ENCODE measurements at regions not wholly inside any gene's neighbourhood (a gene's known extent, or its start where the extent isn't known, plus 50 kb on each side); places are given as distances from the start of the nearest gene placed in this dataset.
"Not testable (repeated sequence)": the region's sequence is repeated elsewhere in the genome, so short reads cannot be mapped to it uniquely, and the experiment has no call there.

DNA sequence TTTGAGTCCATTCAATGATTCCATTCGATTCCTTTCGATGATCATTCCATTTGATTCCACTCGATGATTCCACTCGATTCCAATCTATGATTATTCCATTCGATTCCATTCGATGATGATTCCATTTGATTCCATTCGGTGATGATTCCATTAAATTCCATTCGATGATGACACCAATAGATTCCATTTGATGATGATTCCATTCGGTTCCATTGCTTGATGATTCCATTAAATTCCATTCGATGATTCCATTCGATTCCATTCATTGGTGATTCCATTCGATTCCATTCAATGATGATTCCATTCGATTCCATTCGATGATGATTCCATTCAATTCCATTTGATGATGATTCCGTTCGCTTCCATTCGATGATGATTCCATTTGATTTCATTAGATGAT lies 1104.1 kb downstream of the RPIA start:
- not testable (repeated sequence) for DNase-seq

DNA sequence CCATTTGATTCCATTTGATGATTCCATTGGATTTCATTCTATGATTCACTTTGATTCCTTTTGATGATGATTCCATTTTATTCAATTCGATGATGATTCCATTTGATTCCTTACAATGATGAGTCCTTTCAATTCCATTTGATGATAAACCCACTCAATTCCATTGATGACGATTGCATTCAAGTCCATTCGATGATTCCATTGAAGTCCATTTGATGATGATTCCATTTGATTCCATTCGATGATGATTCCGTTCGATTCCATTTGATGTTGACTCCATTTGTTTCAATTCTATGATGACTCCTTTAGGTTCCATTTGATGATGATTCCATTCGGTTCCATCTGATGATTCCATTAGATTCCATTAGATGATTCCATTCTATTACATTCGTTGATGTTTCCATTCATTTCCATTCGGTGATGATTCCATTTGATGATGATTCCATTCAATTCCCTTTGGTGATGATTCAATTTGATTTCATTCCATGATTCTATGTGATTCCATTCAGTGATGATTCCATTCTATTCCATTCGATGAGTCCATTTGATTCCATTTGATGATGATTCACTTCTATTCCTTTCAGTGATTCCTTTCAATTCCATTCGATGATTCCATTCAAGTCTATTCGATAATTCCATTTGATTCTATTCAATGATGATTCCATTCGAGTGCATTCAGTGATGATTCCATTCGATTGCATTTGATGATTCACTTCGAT lies 1106.0 kb downstream of the RPIA start:
- no peak for DNase-seq

DNA sequence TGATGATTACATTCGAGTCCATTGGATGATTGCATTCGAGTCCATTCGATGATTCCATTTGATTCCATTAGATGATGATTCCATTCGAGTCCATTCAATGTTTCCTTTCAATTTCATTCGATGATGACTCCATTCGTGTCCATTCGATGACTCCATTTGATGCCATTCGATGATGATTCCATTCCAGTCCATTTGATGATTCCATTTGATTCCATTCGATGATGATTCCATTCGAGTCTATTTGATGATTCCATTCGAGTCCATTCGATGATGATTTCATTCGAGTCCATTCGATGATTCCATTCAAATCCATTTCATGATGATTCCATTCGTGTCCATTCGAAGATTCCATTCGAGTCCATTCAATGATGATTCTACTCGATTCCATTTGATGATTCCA lies 1109.7 kb downstream of the RPIA start:
- DNase-seq, result not testable (repeated sequence)

DNA sequence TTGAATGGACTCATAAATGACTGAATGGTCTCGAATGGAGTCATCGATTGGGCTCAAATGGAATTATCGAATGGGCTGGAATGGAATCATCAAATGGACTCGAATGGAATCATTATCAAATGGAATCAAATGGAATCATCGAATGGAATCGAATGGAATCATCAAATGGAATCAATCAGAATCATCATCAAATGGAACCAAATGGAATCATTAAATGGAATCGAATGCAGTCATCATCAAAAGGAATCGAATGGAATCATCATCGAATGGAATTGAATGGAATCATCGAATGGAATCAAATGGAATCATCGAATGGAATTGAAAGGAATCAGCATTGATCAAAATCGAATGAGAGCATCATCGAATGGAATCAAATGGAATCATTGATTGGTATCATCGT lies 1114.9 kb downstream of the RPIA start:
- not testable (repeated sequence) for DNase-seq

DNA sequence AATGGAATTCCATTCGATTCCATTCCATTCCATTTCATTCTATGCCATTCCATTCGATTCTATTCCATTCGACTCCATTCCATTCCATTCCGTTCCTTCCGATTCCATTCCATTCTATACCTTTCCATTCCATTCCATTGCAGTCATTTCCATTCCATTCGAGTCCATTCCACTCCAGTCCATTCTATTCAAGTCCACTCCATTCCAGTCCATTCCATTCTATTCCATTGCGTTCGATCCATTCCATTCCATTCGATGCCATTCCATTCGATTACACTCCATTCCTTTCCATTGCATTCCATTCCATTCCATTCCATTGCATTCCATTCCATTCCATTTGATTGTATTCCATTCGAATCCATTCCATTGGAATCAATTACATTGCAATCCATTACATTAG lies 1119.8 kb downstream of the RPIA start:
- no peak for DNase-seq

DNA sequence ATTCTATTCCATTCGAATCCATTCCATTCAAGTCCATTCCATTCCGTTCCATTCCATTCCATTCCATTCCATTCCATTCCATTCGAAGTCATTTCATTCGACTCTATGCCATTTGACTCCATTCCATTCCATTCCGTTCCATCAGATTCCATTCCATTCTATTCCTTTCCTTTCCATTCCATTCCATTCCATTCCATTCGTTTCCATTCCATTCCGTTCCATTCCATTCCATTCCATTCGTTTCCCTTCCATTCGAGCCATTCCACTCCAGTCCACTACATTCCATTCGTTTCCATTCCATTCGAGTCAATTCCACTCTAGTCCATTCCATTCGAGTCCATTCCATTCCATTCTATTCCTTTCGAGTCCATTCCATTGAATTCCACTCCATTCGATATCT lies 1120.4 kb downstream of the RPIA start:
- not testable (repeated sequence) for DNase-seq

DNA sequence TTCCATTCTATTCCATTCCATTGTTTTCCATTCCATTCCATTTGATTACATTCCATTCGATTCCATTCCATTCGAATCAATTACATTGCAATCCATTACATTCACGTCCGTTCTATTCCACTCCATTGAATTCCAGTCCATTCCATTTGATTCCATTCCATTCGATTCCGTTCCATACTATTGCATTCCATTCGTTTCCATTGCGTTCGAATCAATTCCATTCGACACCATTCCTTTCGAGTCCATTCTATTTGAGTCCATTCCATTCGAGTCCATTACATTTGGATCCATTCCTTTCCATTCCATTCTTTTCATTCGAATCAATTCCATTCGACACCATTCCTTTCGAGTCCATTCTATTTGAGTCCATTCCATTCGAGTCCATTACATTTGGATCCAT lies 1122.9 kb downstream of the RPIA start:
- DNase-seq, result not testable (repeated sequence)

DNA sequence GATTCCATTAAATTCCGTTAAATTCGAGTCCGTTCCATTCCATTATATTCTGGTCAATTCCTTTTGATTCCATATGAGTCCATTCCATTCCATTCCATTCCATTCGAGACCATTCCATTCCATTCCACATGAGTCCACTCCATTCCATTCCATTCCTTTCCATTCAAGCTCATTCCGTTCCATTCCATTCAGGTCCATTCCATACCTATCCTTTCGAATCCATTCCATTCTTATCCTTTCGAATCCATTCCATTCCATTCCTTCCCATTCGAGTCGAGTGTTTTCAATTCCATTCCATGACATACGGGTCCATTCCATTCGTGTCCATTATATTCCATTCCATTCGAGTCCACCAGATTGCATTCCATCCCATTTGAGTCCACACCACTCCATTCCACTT lies 1127.4 kb downstream of the RPIA start:
- no peak for DNase-seq

DNA sequence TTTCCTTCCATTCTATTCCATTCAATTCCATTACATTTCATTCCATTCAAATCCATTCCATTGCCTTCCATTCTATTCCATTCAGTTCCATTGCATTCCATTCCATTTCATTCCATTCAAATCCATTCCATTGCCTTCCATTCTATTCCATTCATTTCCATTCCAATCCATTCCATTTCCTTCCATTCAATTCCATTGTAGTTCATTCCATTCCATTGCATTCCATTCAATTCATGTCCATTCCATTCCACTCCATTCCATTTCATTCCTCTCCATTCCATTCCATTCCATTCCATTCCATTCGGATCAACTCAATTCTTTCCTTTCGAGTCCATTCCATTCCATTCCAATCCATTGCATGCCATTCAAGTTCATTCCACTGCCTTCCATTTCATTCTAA lies 1128.3 kb downstream of the RPIA start:
- DNase-seq, result no peak

DNA sequence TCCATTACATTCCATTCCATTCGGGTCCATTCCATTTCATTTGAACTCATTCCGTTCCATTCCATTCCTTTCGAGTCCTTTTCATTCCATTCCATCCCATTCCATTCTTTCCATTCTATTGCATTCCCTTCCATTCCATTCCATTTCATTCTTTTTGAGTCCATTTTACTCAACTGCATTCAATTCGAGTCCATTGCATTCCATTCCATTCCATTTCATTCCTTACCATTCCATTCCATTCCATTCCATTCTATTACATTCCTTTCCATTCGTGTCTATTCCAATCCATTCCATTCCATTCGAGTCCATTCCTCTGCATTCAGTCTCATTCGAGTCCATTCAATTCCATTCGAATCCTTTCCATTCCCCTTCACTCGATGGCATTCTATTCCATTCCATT lies 1128.8 kb downstream of the RPIA start:
- no peak for DNase-seq

DNA sequence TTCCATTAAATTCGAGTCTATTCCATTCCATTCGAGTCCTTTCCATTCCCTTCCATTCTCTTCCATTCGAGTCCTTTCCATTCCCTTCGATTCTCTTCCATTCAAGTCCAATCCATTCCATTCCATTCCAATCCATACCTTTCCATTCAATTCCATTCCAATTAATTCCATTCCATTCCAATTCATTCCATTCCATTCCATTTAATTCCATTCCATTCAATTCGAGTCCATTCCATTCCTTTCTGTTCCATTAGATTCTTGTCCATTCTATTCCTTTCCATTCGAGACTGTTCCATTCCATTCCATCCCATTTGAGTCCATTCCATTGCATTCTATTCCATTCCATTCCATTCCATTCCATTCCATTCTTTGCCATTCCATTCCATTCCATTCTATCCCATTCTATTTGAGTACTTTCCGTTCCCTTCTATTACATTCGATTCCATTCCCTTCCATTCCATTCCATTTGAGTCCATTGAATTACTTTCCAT lies 1130.0 kb downstream of the RPIA start:
- DNase-seq, result no peak

DNA sequence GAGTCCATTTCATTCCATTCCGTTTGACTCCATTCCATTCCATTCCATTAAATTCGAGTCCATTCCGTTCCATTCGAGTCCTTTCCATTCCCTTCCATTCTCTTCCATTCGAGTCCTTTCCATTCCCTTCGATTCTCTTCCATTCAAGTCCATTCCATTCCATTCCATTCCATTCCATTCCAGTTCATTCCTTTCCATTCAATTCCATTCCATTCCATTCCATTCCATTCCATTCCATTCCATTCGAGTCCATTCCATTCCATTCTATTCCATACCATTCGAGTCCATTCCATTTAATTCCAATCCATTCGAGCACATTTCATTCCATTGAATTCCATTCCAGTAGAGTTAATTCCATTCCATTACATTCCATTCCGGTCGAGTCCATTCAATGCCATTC lies 1130.9 kb downstream of the RPIA start:
- DNase-seq, result not testable (repeated sequence)

DNA sequence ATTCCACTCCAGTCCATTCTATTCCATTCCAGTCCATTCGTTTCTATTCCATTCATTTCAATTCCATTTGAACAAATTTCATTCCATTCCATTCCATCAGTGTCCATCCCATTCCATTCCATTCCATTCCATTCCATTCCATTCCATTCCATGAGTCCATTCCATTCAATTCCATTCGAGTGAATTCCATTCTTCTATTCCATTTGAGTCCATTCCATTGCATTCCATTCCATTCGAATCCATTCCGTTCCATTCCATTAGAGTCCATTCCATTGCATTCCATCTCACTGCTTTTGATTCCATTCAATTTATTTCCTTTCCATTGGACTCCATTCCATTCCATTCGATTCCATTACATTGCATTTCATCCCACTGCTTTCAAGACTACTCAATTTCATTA lies 1132.1 kb downstream of the RPIA start:
- DNase-seq, result no peak

DNA sequence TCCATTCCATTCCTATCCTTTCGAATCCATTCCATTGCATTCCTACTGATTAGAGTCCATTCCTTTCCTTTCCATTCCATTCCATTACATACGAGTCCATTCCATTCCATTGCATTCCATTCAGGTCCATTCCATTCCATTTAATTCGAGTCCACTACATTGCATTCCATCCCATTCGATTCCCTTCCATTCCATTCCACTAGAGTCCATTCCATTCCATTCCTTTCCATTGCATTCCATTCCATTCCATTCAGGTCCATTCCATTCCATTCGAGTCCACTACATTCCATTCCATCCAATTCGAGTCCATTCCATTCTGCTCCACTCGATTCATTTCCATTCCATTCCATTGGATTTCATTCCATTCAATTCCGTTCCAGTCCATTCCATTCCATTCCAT lies 1133.6 kb downstream of the RPIA start:
- no peak for DNase-seq

DNA sequence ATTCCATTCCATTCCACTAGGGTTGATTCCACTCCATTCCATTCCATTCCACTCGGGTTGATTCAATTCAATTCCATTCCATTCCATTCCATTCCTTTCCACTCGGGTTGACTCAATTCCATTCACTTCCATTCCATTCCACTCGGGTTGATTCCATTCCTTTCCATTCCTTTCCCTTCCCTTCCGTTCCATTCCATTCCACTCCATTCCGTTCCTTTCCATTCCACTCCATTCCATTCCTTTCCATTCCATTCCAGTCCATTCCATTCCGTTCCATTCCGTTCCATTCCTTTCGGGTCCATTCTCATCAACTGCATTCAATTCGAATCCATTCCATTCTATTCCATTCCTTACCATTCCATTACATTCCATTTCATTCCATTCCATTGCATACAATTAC lies 1135.3 kb downstream of the RPIA start:
- not testable (repeated sequence) for DNase-seq

DNA sequence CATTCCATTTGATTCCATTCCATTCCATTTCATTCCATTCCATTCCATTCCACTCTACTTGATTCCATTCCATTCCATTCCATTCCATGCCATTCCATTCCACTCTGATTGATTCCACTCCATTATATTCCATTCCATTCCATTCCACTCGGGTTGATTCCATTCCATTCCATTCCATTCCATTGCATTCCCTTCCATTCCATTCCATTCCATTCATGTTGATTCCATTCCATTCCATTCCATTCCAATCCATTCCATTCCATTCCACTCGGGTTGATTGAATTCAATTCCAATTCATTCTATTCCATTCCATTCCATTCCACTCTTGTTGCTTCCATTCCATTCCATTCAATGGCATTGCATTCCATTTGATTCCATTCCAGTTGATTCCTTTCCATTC lies 1136.4 kb downstream of the RPIA start:
- DNase-seq, result not testable (repeated sequence)

DNA sequence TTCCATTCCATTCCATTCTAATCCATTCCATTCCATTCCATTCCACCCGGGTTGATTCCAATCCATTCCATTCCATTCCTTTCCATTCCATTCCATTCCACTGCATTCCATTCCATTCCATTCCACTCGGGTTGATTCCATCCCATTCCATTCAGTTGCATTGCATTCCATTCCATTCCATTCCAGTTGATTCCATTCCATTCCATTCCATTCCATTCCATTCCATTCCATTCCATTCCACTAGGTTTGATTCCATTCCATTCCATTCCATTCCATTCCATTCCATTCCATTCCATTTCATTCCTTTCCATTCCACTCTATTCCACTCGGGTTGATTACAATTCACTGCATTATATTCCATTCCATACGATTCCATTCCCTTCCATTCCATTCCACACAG lies 1136.9 kb downstream of the RPIA start:
- not testable (repeated sequence) for DNase-seq

DNA sequence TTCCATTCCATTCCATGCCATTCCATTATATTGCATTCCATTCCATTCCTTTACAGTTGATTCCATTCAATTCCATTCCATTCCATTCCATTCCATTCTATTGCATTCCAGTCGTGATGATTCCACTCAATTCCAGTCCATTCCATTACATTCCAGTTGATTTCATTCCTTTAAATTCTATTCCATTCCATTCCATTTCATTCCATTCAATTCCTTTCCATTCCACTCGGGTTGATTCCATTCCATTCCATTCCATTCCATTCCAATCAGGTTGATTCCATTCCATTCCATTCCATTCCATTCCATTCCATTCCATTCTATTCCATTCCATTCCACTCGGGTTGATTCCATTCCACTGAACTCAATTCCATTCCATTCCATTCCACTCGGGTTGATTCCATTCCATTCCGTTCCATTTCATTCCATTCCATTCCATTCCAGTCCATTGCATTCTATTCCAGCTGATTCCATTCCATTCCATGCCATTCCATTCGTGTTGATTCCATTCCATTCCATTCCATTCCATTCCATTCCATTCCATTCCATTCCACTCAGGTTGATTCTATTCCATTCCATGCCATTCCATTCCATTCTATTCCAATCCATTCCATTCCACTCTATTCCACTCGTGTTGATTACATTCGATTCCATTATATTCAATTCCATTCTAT lies 1137.6 kb downstream of the RPIA start:
- DNase-seq, result not testable (repeated sequence)

DNA sequence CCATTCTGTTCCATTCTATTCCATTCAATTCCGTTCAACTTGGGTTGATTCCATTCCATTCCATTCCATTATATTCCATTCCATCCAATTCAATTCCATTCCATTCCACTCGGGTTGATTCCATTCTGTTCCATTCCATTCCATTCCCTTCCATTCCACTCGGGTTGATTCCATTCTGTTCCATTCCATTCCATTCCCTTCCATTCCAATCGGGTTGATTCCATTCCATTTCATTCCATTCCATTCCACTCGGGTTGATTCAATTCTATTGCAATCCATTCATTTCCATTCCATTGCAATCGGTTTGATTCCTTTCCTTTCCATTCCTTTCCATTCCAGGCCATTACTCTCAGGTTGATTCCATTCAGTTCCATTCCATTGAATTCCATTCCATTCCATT lies 1138.4 kb downstream of the RPIA start:
- DNase-seq, result no peak

DNA sequence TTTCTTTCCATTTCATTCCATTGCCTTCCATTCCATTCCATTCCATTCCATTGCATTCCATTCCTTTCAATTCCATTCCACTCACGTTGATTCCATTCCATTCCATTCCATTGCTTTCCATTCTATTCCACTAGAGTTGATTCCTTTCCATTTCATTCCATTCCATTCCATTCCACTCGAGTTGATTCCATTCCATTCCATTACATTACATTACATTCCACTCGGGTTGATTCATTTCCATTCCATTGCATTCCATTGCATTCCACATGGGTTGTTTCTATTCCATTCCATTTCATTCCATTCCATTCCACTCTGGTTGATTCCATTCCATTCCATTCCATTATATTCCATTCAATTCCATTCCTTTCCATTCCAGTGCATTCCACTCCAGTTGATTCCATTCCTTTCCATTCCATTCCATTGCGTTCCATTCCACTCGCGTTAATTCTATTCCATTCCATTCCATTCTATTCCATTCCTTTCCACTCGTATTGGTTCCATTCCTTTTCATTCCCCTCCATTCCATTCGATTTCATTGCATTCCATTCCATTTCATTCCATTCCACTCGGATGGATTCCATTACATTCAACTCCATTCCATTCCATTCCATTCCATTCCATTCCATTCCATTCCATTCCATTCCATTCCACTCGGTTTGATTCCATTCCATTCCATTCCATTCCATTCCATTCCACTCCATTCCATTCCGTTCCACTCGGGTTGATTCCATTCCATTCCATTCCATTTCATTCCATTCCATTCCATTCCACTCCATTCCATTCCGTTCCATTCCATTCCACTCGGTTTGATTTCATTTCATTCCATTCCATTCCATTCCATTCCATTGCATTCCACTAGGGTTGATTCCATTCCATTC lies 1139.1 kb downstream of the RPIA start:
- DNase-seq, result not testable (repeated sequence)

DNA sequence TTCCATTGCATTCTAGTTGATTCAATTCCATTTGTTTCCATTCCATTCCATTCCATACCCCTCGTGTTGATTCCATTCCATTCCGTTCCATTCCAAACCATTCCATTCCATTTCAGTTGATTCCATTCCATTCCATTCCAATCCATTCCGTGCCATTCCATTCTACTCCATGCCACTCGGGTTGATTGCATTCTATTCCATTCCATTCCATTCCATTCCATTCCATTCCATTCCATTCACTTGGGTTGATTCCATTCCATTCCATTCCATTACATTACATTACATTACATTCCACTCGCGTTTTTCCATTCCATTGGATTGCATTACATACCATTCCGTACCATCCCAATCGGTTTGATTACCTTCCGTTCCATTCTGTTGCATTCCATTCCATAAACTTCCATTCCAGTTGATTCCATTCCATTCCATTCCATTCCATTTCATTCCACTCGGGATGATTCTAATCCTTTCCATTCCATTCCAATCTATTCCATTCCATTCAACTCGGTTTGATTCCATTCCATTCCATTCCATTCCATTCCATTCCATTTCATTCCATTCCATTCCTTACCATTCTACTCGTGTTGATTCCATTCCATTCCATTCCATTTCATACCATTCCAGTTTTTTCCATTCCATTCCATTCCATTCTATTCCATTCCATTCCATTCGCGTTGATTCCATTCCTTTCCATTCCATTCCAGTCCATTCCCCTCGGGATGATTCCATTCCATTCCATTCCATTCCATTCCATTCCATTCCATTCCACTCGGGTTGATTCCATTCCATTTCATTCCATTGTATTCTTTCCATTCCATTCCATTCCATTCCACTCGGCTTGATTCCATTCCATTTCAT lies 1140.4 kb downstream of the RPIA start:
- DNase-seq, result no peak
